Activated naive CD4-positive, alpha-beta T cell treated with anti-CD3 and anti-CD28 coated beads for 36 hours (primary cell): ENCODE measurements at regions not wholly inside any gene's neighbourhood (a gene's known extent, or its start where the extent isn't known, plus 50 kb on each side); places are given as distances from the start of the nearest gene placed in this dataset.
A peak's percentile ranks its signal among the peaks of the same experiment; 100 is the strongest.
"Not testable (repeated sequence)": the region's sequence is repeated elsewhere in the genome, so short reads cannot be mapped to it uniquely, and the experiment has no call there.

ENCODE experiments used
- CTCF ChIA-PET: fragments of 350-600 bp; sonication (Branson Sonifier 250); formaldehyde crosslinking; loops from one replicate; lab custom pipeline; 2021; ENCODE audit warnings: antibody characterized with exemption; lab: Charles Lee
- DNase-seq: peaks from one replicate; pipeline ENCODE4 v3.0.0-alpha.2; 2020
- H3K27ac Mint-ChIP-seq: one replicate; pipeline ENCODE4 v1.8.0; 2021; ENCODE audit warnings: mild to moderate bottlenecking, mixed read lengths
- H3K27me3 Mint-ChIP-seq: one replicate; pipeline ENCODE4 v1.8.0; 2021; ENCODE audit warnings: low read depth, mixed read lengths
- H3K36me3 Mint-ChIP-seq: one replicate; pipeline ENCODE4 v1.8.0; 2021; ENCODE audit warnings: low read depth, mixed read lengths
- H3K4me1 Mint-ChIP-seq: one replicate; pipeline ENCODE4 v1.8.0; 2021; ENCODE audit warnings: low read depth, mixed read lengths
- H3K4me3 Mint-ChIP-seq: one replicate; pipeline ENCODE4 v1.8.0; 2021; ENCODE audit warnings: mild to moderate bottlenecking, moderate library complexity, mixed read lengths
- H3K9me3 Mint-ChIP-seq: one replicate; pipeline ENCODE4 v1.8.0; 2021; ENCODE audit warnings: mixed read lengths
- intact Hi-C: fragments of 100-400 bp; cut with micrococcal nuclease; formaldehyde crosslinking; loops from one replicate; pipeline ENCODE4 v1.15.1; 2023

- Mint-ChIP-seq H3K4me1 (no peaks in the 10 kb centered on the region), H3K27me3 (no peaks in the 10 kb centered on the region), H3K9me3 (peaks cover 21% of the 10 kb centered on the region), H3K36me3 (no peaks in the 10 kb centered on the region), H3K27ac (no peak overlapping the region), H3K4me3 (no peak overlapping the region)
- intact Hi-C loops: no loop called here
- CTCF ChIA-PET: no interaction called here
- DNase-seq: peak; percentile 6
Observed at GRCh38 chr5:163104464-163104863, 332.9 kb upstream of the CCNG1 start.

GRCh38 chr5:163105456-163105855 lies 331.9 kb upstream of the CCNG1 start:
- CTCF ChIA-PET: no interaction called here
- intact Hi-C loops: no loop called here
- no peak overlapping the region for H3K27ac Mint-ChIP-seq
- H3K4me1 Mint-ChIP-seq: no peaks in the 10 kb centered on the region
- H3K9me3 Mint-ChIP-seq: peaks cover 25% of the 10 kb centered on the region
- no peaks in the 10 kb centered on the region for H3K27me3 Mint-ChIP-seq
- H3K36me3 Mint-ChIP-seq: no peaks in the 10 kb centered on the region
- no peak overlapping the region for H3K4me3 Mint-ChIP-seq
- no peak for DNase-seq

GRCh38 chr5:163106098-163106497 lies 331.3 kb upstream of the CCNG1 start:
- no peaks in the 10 kb centered on the region for H3K4me1 Mint-ChIP-seq
- H3K27ac Mint-ChIP-seq: no peak overlapping the region
- H3K9me3 Mint-ChIP-seq: peaks cover 22% of the 10 kb centered on the region
- H3K4me3 Mint-ChIP-seq: no peak overlapping the region
- CTCF ChIA-PET: no interaction called here
- intact Hi-C loops: no loop called here
- no peaks in the 10 kb centered on the region for H3K27me3 Mint-ChIP-seq
- no peaks in the 10 kb centered on the region for H3K36me3 Mint-ChIP-seq
- DNase-seq: no peak

- no peaks in the 10 kb centered on the region for H3K4me1 Mint-ChIP-seq
- H3K27ac Mint-ChIP-seq: no peak overlapping the region
- H3K27me3 Mint-ChIP-seq: no peaks in the 10 kb centered on the region
- CTCF ChIA-PET: interaction anchor here (0.5 kb wide), 1 partner anchor 90 kb away, joined by 3 read pairs; no protein-coding TSS in a partner anchor
- intact Hi-C loops: no loop called here
- DNase-seq: no peak
- no peaks in the 10 kb centered on the region for H3K36me3 Mint-ChIP-seq
- peaks cover 16% of the 10 kb centered on the region for H3K9me3 Mint-ChIP-seq
- no peak overlapping the region for H3K4me3 Mint-ChIP-seq
Observed at GRCh38 chr5:163108351-163108750, 329.0 kb upstream of the CCNG1 start.

DNA sequence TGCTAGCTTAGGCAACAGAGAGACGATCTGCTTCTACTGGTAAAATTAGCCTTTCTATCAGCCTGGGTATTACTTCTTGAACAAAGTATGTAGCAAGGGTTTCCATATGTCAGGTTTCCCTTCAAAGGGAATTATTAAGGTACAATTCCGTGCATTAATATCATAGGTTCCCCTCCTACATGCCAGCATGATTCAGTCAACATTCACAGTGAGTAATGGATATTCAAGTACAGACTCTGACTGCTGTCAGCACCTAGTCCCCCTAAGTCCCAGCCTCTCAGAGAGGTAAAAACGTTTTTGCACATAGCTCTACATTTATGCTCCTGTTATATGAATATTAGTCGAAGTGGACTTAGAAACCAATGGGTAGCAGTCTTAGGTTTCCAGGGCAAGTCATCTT lies 322.4 kb upstream of the CCNG1 start:
- Mint-ChIP-seq H3K4me1 (no peaks in the 10 kb centered on the region), H3K36me3 (no peaks in the 10 kb centered on the region), H3K27ac (no peak overlapping the region), H3K4me3 (no peak overlapping the region), H3K9me3 (peaks cover 28% of the 10 kb centered on the region), H3K27me3 (no peaks in the 10 kb centered on the region)
- no peak for DNase-seq
- CTCF ChIA-PET: no interaction called here
- intact Hi-C loops: no loop called here

- H3K4me1 Mint-ChIP-seq, DNase-seq, H3K27ac Mint-ChIP-seq, H3K27me3 Mint-ChIP-seq, intact Hi-C loops, H3K4me3 Mint-ChIP-seq, H3K36me3 Mint-ChIP-seq, CTCF ChIA-PET: not testable (repeated sequence)
- peaks cover 34% of the 10 kb centered on the region for H3K9me3 Mint-ChIP-seq
Observed at GRCh38 chr5:163116618-163117017, 320.8 kb upstream of the CCNG1 start.

DNA sequence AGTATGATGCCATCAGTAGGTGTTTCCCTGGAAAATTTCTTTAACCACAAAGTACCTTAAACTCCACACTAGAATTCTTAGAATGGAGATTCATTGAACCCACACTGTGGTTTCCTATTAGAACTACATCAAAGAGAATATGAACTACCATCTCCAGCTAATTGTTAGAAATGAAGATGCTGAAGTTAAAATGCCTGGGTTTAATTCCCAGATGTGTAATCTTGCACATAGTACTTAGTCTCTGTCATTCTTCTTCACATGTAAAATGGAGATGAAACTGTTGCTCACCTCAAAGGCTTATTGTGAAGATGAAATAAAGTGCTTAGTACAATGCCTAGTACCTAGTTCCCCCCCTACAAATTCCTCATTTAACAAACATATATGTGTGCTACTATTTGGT lies 303.3 kb upstream of the CCNG1 start:
- Mint-ChIP-seq H3K4me3 (no peak overlapping the region), H3K4me1 (no peaks in the 10 kb centered on the region), H3K36me3 (no peaks in the 10 kb centered on the region), H3K9me3 (peaks cover 12% of the 10 kb centered on the region), H3K27me3 (no peaks in the 10 kb centered on the region), H3K27ac (no peak overlapping the region)
- intact Hi-C loops: no loop called here
- DNase-seq: no peak
- CTCF ChIA-PET: no interaction called here

- no peak for DNase-seq
- no peak overlapping the region for H3K27ac Mint-ChIP-seq
- CTCF ChIA-PET: no interaction called here
- H3K4me1 Mint-ChIP-seq: no peaks in the 10 kb centered on the region
- H3K9me3 Mint-ChIP-seq: peaks cover 24% of the 10 kb centered on the region
- no peaks in the 10 kb centered on the region for H3K36me3 Mint-ChIP-seq
- no peak overlapping the region for H3K4me3 Mint-ChIP-seq
- no peaks in the 10 kb centered on the region for H3K27me3 Mint-ChIP-seq
- intact Hi-C loops: no loop called here
Observed at GRCh38 chr5:163135849-163136248, 301.5 kb upstream of the CCNG1 start.

GRCh38 chr5:163161512-163161911 lies 275.9 kb upstream of the CCNG1 start:
- Mint-ChIP-seq H3K27ac (no peak overlapping the region), H3K36me3 (no peaks in the 10 kb centered on the region), H3K4me1 (no peaks in the 10 kb centered on the region), H3K4me3 (no peak overlapping the region), H3K9me3 (no peaks in the 10 kb centered on the region), H3K27me3 (no peaks in the 10 kb centered on the region)
- DNase-seq: no peak
- CTCF ChIA-PET: no interaction called here
- intact Hi-C loops: no loop called here

- Mint-ChIP-seq H3K4me3 (no peak overlapping the region), H3K27ac (no peak overlapping the region), H3K9me3 (peaks cover 5% of the 10 kb centered on the region), H3K27me3 (no peaks in the 10 kb centered on the region), H3K4me1 (no peaks in the 10 kb centered on the region), H3K36me3 (no peaks in the 10 kb centered on the region)
- CTCF ChIA-PET: no interaction called here
- intact Hi-C loops: no loop called here
- DNase-seq: no peak
Observed at GRCh38 chr5:163162645-163163044, 274.8 kb upstream of the CCNG1 start.

DNA sequence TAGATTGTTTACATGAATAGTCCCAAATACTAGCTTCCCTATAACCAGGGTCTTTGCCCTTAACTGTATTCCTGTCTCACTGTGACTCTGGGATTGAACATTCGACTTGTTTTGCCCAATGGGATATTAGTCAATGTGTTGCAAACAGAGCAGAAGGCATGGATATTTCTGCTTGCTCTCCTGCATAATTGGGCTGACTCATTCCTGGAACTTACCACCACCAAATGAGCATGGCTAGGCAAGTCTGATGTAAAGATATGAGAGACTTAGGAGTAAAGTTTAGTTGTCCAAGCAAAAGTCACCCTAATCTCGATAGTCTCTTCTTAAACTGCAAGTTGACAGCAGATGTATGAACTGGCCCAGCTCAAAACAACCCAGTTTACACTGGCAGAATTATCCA lies 273.5 kb upstream of the CCNG1 start:
- CTCF ChIA-PET: interaction anchor here (0.6 kb wide), 1 partner anchor 76 kb away, joined by 5 read pairs; no protein-coding TSS in a partner anchor
- DNase-seq: no peak
- intact Hi-C loops: no loop called here
- no peaks in the 10 kb centered on the region for H3K4me1 Mint-ChIP-seq
- H3K36me3 Mint-ChIP-seq: no peaks in the 10 kb centered on the region
- H3K4me3 Mint-ChIP-seq: no peak overlapping the region
- no peaks in the 10 kb centered on the region for H3K27me3 Mint-ChIP-seq
- no peak overlapping the region for H3K27ac Mint-ChIP-seq
- H3K9me3 Mint-ChIP-seq: peaks cover 15% of the 10 kb centered on the region

DNA sequence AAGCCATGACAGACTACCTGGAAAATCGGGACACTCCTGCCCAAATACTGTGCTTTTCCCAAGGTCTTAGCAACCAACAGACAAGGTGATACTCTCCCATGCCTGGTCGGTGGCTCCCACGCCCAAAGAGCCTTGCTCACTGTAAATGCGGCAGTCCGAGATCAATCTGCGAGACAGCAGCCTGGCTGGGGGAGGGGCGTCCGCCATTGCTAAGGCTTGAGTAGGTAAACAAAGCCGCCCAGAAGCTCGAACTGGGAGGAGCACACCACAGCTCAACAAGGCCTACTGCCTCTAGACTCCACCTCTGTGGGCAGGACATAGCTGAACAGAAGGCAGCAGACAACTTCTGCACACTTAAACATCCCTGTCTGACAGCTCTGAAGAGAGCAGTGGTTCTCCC lies 272.1 kb upstream of the CCNG1 start:
- Mint-ChIP-seq H3K9me3 (peaks cover 23% of the 10 kb centered on the region), H3K36me3 (no peaks in the 10 kb centered on the region), H3K4me1 (no peaks in the 10 kb centered on the region), H3K27ac (no peak overlapping the region), H3K27me3 (no peaks in the 10 kb centered on the region), H3K4me3 (no peak overlapping the region)
- CTCF ChIA-PET: no interaction called here
- no peak for DNase-seq
- intact Hi-C loops: no loop called here

GRCh38 chr5:163170161-163170560 lies 267.2 kb upstream of the CCNG1 start:
- H3K36me3 Mint-ChIP-seq, H3K4me1 Mint-ChIP-seq, H3K27me3 Mint-ChIP-seq, DNase-seq, H3K4me3 Mint-ChIP-seq, H3K27ac Mint-ChIP-seq, intact Hi-C loops, CTCF ChIA-PET: not testable (repeated sequence)
- H3K9me3 Mint-ChIP-seq: peaks cover 23% of the 10 kb centered on the region
